H54 (cell line): ENCODE measurements at regions not wholly inside any gene's neighbourhood (a gene's known extent, or its start where the extent isn't known, plus 50 kb on each side); places are given as distances from the start of the nearest gene placed in this dataset.

Experiments
- DNase-seq: peaks from one replicate; pipeline ENCODE4 v3.0.0; 2011; ENCODE audit warnings: low spot score, mixed read lengths; ENCODE audit not compliant: insufficient read length
- FAIRE-seq: peaks from 3 replicates; lab custom pipeline; 2011; peaks lifted over from hg19 to GRCh38; lab: Jason Lieb, UNC
- POLR2A ChIP-seq: IDR thresholded peaks from 2 replicates; pipeline ENCODE4 v1.6.1; 2011; ENCODE audit warnings: low read depth, mild to moderate bottlenecking, low read length

DNA sequence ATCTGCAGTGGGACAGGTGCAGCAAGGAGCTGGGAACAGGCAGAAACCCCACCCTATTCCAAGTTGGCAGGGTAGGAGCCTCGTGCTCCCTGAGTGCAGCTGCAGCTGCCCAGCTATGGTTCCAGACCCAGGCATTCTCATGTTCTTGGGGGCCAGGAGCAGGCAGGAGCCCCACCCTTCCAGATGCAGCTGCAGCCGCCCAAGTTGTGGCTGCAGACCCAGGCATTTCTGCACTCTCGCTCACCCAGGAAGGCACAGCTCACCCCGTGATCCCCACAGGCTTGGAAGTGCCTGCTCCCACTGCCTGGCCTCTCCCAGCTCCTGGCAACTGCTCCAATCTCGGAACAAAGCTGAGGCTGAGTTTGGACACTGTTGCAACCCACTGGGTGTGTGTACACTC, 275.8 kb upstream of the ADRA1B start:
- DNase-seq (no peak), FAIRE-seq (no peak)
- TF ChIP-seq POLR2A, result no peak

DNA sequence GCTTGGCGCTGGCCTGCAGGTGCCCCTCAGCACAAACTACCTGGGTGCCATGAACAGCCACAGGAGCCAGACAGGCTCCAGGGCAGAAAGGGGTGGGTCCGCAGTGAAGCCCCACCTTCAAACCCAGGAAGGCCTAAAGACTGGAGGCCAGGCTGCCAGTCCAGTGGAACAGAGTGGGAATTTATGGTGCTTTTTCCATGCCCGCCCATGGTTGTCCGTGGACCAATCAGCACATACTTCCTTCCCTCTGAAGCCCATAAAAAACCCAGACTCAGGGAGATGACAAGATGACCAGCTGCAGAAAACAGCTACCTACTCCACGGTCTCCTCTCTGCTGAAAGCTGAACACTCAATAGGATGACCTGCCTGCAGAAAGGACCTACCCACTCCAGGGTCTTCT, 275.4 kb upstream of the ADRA1B start:
- DNase-seq (no peak), FAIRE-seq (no peak)
- TF ChIP-seq POLR2A, result no peak

DNA sequence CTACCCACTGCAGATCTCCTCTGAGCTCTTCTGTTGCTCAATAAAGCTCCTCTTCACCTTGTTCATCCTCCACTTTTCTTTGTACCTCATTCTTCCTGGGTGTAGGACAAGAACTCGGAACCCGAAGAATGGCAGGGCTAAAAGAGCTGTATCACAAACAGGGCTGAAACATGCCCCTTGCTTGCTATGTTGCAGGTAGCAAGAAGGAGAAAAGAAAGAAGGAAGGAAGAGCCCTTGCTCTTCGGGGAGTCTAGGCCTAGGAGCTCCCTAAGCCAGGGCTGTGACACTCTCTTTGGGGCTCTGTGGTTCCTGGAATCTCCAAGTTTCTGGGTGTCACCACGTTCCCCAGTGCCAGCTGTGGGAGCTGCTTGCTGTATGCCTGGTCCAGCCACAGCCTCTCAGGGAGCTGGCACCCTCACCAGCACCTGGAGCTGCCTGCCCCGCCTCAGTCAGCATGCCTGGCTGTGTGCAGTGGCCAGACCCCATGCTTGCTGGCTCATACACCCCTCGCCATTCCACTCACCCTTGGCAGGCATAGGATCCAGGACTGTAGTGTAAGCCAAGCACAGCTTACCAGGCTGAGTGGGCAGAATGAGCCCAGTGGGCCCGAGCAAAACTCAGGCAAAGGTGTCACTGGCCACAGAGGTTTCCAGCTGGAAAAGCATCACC, 274.8 kb upstream of the ADRA1B start:
- no peak for TF ChIP-seq POLR2A
- FAIRE-seq, result no peak
- no peak for DNase-seq

DNA sequence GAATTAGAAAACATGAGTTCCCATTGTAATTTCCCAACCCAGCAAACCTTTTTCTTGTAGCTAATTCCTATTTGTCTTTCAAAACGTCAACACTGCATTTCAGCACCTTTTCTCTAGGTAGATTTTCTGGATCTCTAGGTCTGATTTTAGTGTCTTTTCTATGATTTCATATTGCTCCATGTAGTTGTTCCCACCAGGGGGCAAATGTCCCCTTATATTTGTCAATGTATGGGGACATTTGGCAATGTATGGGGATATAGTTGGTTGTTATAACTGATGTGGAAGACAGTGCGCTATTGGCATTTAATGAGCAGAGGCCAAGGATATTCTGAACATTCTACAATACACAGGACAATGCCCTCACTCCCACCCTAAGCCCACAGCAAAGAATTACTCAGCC, 273.9 kb upstream of the ADRA1B start:
- no peak for FAIRE-seq

DNA sequence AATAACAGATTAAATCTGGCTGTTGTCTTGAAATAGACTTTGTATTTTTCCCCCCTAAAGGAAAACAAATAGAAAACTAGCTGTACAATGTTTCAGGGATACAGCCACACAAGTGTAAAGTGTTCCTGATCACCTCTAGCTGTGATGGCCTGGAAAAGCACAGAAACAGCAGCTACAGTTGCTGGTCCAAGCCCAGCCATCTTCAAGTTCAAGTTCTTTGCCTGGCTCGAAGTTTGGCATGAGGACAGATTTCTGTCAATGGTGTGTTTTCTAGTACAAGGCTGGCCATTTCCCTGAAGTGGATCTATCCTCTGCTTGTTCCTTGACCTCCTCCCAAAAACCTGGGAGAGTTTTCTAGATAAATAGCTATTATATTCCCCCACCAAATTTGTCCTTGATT, 272.2 kb upstream of the ADRA1B start:
- no peak for DNase-seq
- FAIRE-seq, result no peak
- TF ChIP-seq POLR2A, result no peak

More for the DNA sequence above, 273.9 kb upstream of the ADRA1B start:
- no peak for TF ChIP-seq POLR2A
- DNase-seq, result no peak

DNA sequence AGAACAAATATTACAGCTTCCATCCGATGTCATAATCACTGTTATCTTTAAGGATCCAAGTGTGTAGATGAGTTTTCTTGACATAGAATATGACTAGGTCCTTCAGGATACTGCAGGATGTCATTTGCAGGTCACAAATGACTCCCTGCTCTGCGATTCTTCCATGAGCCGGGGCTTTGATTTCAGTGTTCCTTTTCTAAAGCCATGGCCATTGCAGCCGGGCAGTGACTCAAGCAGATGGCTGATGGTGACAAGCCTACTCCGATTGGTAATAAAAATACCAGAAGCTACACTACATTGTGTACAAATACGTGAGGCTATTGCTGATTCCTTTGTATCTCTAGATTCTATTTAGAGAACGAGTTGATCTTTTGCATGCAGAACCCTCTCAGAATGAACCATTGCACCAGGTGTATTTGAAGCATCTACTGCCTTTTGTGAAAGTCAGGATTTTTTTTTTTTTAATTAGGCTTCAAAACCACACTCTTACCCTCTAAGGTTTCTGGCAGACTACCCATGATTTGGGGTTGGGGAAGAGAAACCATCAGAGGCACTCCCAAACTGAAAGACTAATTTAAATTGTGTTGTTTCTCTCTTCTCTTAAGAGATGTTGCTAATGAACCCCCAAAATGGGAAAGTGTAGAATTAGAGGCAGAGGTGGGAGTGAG, 271.0 kb upstream of the ADRA1B start:
- FAIRE-seq, result no peak
- DNase-seq, result no peak
- TF ChIP-seq POLR2A, result no peak

DNA sequence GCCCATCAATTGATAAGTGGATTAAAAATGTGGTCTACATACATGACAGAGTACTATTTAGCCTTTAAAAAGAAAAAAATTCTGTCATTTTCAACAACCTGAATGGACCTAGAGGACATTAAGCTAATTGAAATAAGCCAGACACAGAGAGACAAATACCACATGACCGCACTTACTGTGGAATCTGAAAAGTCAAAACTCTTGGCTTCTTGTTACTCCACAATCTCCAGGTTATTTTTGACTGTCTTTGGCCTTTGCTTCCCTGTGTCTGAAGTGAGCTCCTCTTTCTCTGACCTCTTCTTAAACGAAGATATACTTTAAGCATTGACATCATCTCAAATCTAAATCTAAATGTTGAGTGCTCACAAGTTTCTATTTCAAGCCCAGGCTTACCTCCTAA, 265.5 kb upstream of the ADRA1B start:
- no peak for DNase-seq
- FAIRE-seq, result no peak
- no peak for TF ChIP-seq POLR2A

DNA sequence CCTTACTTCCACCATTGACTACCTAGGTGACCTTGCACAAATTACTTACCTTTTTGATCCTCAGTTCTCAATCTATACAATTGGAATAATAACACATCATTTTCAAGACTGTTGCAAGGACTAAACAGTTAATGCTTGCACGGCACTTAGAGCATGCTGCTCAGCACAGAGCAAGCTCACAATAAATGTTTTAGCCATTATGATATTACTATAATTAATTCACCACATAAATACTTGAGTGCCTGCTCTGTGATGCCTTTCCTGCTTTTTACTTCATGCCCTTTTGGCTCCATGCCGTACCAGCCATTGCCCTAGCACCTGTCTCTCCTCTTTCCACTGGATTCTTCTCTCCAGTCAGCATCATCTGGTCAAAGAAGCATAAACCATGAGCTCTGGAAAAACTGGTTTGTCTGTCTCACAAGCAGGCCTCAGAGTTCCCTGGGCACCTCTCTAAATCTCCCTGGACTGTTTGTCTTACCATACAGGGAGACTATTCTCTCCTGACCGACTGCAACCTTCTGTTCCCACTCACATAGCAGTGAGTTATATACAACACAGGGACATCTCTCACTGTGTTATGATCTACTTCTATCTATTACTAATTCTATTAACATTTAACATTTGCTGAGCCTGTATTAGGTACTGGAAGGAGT, 260.4 kb upstream of the ADRA1B start:
- FAIRE-seq (no peak), DNase-seq (no peak)
- no peak for TF ChIP-seq POLR2A

DNA sequence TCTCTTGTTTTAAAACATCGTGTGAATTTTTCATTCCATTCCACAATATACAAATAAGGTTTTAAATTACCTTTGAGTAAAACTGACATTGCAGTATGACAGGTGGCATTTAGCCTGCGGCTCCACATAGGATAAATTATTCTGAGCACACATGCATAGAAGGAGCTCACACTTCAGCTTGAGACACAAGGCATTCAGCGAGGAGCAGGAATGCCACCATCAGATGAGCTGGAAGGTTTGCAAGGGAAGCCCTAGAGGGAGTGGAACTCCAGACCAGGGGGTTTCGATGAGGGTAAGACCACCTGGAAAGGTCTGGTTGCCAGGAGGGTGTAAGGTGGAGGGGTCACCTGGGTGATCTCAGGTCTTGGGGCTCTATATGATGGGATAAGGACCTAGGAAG, 259.0 kb upstream of the ADRA1B start:
- DNase-seq (no peak), FAIRE-seq (no peak)
- no peak for TF ChIP-seq POLR2A

DNA sequence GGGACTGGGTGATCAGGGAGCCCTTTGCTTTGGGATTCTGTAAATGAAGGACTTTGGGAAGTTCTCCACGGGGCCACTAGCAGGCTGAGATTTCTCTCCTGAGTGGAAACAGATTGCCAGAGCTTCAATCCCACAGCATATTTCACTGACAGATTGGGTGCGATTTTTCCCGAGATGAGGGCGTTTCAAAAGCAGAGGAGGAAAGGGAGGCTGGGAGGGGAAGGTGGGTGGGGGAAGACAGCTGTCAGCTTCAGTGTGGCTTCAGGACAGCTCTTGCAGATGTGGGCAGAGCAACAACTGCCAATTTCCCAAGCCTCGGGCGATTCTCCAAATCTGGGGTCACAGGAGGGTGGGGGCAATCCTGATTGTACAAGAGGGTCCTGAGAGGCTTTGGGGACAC, 258.5 kb upstream of the ADRA1B start:
- FAIRE-seq (no peak), DNase-seq (no peak)
- TF ChIP-seq POLR2A, result no peak

DNA sequence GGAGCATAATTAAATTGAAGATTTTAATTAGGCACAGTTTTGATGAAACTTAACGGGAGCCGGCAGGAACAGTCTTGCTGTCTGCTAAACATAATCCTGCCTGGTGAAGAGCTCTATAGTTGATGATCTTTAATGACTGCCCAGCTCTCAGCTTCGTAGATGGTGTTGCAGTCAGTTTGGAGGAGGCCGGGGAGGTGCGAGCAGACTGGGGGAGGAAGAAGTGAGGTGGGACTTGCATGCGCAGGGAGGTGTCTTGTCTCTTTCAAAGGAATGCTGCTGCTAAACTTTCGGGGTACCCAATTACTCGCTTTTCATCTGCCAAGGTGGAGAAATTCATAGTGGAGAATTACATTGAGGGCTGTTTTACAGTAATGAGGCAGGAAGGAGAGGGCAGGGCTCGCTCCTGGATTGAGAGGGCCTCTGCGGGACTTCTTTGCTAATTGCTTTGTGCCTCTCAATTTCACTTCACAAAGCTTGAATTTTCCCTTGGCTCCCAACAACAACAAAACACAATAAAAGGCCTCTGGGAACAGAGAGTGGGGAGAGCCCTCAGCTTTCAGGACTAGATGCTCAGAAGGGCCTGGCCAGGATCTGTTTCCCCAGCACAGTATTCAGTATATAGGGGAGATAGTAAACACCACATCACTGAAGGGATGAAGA, 257.9 kb upstream of the ADRA1B start:
- no peak for TF ChIP-seq POLR2A
- DNase-seq (no peak), FAIRE-seq (no peak)

DNA sequence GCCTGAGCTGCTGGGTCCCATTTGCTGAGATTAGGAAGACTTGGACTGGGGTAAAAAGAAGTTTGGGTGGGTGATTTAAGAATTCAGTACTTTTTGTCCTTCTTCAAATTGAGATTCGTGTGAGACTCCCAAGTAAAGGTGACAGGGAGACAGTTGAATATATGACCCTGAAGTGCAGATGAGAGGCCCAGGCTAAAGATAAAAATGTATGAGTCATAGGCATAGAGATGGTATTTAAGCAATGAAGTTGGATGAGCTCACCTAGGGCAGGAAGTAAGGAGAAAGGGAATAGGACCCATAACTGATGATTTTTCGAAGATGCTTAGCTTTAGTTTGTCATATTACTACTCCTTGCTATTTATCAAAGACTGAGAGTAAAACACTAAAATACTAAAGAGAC, 255.9 kb upstream of the ADRA1B start:
- FAIRE-seq (no peak), DNase-seq (peak; percentile 23)

DNA sequence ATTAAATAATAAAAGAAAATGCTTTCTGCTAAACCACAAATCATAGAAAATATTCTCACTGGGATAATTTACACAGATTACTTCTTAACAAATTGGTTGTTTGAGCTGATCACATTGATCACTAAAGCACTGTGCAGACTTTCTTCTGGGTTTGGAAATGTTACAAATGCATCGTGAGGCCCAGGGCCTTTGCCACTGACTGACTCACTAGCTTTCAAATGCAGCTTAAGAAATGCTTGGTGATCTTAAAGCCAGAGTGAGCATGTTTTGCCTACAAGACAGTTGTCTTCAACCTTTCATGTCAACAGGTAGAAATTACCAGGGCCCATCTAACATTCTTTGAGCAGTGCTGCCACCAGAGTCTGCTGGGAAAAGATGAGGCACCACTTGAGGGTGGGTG, 252.3 kb upstream of the ADRA1B start:
- no peak for TF ChIP-seq POLR2A
- DNase-seq (no peak), FAIRE-seq (no peak)

More for the DNA sequence above, 255.9 kb upstream of the ADRA1B start:
- TF ChIP-seq POLR2A, result no peak

DNA sequence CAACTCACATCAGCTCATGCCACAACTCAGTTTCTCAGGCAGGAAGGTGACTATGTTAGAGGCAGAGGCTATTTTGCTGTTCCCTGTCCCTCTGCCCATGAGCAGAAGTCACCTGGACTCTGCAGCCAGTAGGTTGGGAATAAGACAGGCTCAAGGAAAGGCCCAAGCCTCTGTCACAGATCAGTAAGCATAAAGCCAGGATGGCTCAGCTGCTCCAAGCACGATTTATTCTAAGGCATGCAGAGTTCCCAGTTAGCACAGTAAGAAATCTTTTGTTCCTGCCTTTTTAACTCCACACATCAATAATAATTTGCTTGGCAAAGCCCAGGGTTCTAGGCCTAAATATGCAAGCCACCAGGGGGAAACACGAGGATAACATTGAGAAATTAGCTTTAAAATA, 249.0 kb upstream of the ADRA1B start:
- no peak for FAIRE-seq
- DNase-seq, result no peak

More for the DNA sequence above, 249.0 kb upstream of the ADRA1B start:
- TF ChIP-seq POLR2A, result no peak
